Kidney (tissue), 13 donors: ENCODE measurements at regions not wholly inside any gene's neighbourhood (a gene's known extent, or its start where the extent isn't known, plus 50 kb on each side); places are given as distances from the start of the nearest gene placed in this dataset.

Experiments
- DNase-seq, 5 donors: peaks; one replicate each; pipeline ENCODE4 v3.0.0-alpha.2; 2013 to 2020
- FAIRE-seq: peaks from 2 replicates; lab custom pipeline; 2012; peaks lifted over from hg19 to GRCh38; lab: Jason Lieb, UNC
- H3K27ac ChIP-seq, 2 donors: one replicate each; pipeline ENCODE4 v1.7.0; 2013; ENCODE audit warnings: low read depth in 2 of 2, low read length in 2 of 2, inconsistent platforms in 1 of 2
- H3K27me3 ChIP-seq: one replicate; pipeline ENCODE4 v1.7.1; 2013; ENCODE audit warnings: low read length, inconsistent platforms; ENCODE audit not compliant: control insufficient read depth, insufficient read depth
- H3K36me3 ChIP-seq, 3 donors: one replicate each; pipeline versions ENCODE4 v1.7.0 to v1.7.1; 2013; ENCODE audit warnings: low read length in 3 of 3, control low read depth in 1 of 3, inconsistent platforms in 1 of 3; ENCODE audit not compliant: insufficient read depth in 3 of 3, control insufficient read depth in 2 of 3
- H3K4me1 ChIP-seq, 3 donors: one replicate each; pipeline versions ENCODE4 v1.7.0 to v1.7.1; 2013; ENCODE audit warnings: low read length in 3 of 3, inconsistent platforms in 1 of 3, low read depth in 1 of 3; ENCODE audit not compliant: control insufficient read depth in 2 of 3, insufficient read depth in 2 of 3
- H3K4me3 ChIP-seq, 3 donors: one replicate each; pipeline versions ENCODE4 v1.7.0 to v1.8.1; 2013; ENCODE audit warnings: low read length in 3 of 3, control low read depth in 1 of 3, inconsistent platforms in 1 of 3
- H3K9ac ChIP-seq, 3 donors: one replicate each; pipeline versions ENCODE4 v1.7.0 to v1.7.1; 2013; ENCODE audit warnings: low read length in 3 of 3, control low read depth in 1 of 3, inconsistent platforms in 1 of 3
- H3K9me3 ChIP-seq, 3 donors: one replicate each; pipeline versions ENCODE4 v1.7.0 to v1.7.1; 2013; ENCODE audit warnings: low read length in 3 of 3, control low read depth in 1 of 3, inconsistent platforms in 1 of 3; ENCODE audit not compliant: control insufficient read depth in 2 of 3, insufficient read depth in 1 of 3
- intact Hi-C: fragments of 100-400 bp; cut with DNase I; formaldehyde crosslinking; loops from one replicate; pipeline ENCODE4 v1.11.1; 2022
- TF ChIP-seq, protein P1 (sequence below): IDR thresholded peaks from 3 replicates; pipeline ENCODE4 v1.5.1; 2012; ENCODE audit warnings: mild to moderate bottlenecking, moderate library complexity, borderline replicate concordance; ENCODE audit not compliant: insufficient read depth; ENCODE audit errors: extremely low read depth
- donor health status: control.
- donor health status: control.
- donor health status: control.
- donor health status: control.
- donor health status: control.
- donor health status: DM: yes; HTN: yes; CAD: no.
- donor health status: Normal renal cell carcinoma (clear cell type).

GRCh38 chr5:141783947-141784296, 94.3 kb downstream of the PCDH1 start:
- intact Hi-C loops: no loop called here
- TF ChIP-seq, protein P1, sequence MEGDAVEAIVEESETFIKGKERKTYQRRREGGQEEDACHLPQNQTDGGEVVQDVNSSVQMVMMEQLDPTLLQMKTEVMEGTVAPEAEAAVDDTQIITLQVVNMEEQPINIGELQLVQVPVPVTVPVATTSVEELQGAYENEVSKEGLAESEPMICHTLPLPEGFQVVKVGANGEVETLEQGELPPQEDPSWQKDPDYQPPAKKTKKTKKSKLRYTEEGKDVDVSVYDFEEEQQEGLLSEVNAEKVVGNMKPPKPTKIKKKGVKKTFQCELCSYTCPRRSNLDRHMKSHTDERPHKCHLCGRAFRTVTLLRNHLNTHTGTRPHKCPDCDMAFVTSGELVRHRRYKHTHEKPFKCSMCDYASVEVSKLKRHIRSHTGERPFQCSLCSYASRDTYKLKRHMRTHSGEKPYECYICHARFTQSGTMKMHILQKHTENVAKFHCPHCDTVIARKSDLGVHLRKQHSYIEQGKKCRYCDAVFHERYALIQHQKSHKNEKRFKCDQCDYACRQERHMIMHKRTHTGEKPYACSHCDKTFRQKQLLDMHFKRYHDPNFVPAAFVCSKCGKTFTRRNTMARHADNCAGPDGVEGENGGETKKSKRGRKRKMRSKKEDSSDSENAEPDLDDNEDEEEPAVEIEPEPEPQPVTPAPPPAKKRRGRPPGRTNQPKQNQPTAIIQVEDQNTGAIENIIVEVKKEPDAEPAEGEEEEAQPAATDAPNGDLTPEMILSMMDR: no peak
- Histone ChIP-seq H3K4me1 (peaks cover 0 to 5% (median 4%) of the 10 kb centered on the region in 3 donors), H3K9ac (no peak overlapping the region), H3K9me3 (no peaks in the 10 kb centered on the region), H3K27me3 (no peaks in the 10 kb centered on the region), H3K36me3 (no peaks in the 10 kb centered on the region), H3K4me3 (no peak overlapping the region), H3K27ac (no peak overlapping the region)
- DNase-seq (no peak), FAIRE-seq (no peak)

DNA sequence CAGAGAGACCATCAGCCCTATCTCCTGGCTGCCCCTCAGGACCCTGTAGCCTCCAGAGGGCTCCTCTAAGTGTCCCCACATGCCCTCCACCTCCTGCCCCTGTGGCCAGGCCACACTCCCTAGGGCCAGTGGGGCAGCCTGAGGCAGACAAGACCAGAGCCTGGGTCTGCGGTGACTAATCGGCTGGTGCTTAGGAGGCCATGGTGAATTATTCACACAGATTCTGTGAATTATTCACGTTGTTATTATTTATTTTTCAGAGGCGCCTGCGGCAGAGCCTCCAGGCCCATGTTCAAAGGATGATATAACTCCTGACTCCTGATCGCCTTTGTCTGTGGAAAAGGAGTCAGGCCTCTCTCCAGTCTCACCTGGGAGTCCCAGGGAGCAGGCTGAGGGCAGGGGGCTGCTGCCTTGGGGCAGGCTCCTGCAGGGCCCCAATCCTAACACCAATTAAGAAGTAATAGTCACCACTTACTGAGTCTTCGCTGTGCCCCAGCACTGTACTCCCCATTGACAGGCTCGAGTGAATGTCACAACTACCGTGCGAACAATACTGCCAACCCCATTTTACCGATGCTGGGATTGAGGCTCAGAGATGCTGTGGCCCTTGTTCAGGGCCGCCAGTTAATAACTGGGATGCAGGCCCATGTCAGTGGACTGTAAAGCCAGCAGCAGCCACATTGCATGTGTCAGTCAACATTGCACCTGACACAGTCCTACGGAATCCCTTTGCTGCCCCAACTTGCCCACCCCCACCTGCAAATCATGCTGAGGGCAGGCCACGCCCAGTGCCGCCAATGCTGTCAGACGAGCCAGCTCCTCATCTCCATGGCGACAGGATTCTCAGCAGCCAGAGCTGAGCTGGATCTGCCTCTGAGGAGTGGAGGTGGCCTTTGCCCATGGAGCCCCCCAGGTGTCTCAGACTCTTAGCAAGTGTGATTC, 94.9 kb downstream of the PCDH1 start:
- Histone ChIP-seq H3K4me3 (no peak overlapping the region), H3K27ac (no peak overlapping the region), H3K9me3 (no peaks in the 10 kb centered on the region), H3K36me3 (no peaks in the 10 kb centered on the region), H3K4me1 (peaks cover 0 to 5% (median 4%) of the 10 kb centered on the region in 3 donors), H3K9ac (no peak overlapping the region), H3K27me3 (no peaks in the 10 kb centered on the region)
- intact Hi-C loops: no loop called here
- DNase-seq: peak; percentile 31 to 79 (median 53)
- TF ChIP-seq, protein P1: no peak
- no peak for FAIRE-seq

DNA sequence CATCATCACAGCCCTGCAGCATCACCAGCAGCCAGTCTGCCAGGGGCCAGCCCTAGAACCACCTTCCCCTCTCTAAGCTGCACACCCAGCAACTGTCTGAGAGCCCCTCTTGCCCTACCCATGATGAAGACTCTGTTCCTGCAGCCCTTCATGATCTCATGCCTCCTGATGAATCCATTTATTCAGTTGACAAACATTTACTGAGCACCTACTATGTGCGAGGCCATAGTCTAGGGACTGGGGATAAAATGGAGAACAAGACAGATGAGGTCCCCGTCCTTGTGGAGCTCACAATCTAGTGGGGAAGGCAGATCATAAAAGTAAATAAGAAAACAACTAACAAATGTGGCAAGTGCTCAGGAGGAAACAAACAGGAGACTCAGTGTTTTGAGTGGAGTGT, 96.3 kb downstream of the PCDH1 start:
- intact Hi-C loops: no loop called here
- no peak overlapping the region for H3K9ac ChIP-seq
- H3K27me3 ChIP-seq: no peaks in the 10 kb centered on the region
- no peak overlapping the region for H3K4me3 ChIP-seq
- no peak for FAIRE-seq
- H3K9me3 ChIP-seq: no peaks in the 10 kb centered on the region
- H3K4me1 ChIP-seq: peaks cover 0 to 5% (median 4%) of the 10 kb centered on the region in 3 donors
- H3K36me3 ChIP-seq: no peaks in the 10 kb centered on the region
- no peak for DNase-seq
- TF ChIP-seq, protein P1: no peak
- no peak overlapping the region for H3K27ac ChIP-seq
